H1 (cell line): ENCODE measurements at regions not wholly inside any gene's neighbourhood (a gene's known extent, or its start where the extent isn't known, plus 50 kb on each side); places are given as distances from the start of the nearest gene placed in this dataset.

Source experiments
- CTCF ChIA-PET: fragments of 300-600 bp; sonication (Branson Sonifier 250); formaldehyde crosslinking; loops from one replicate; lab custom pipeline; 2021; ENCODE audit not compliant: partially characterized antibody; lab: Charles Lee
- POLR2A ChIA-PET: fragments of 300-600 bp; sonication (Branson Sonifier 250); formaldehyde crosslinking; loops from one replicate; lab custom pipeline; 2021; ENCODE audit warnings: inconsistent platforms; ENCODE audit not compliant: partially characterized antibody; lab: Charles Lee
- DNase-seq, 2 experiments: peaks; one replicate each; pipeline versions ENCODE4 v3.0.0 to v3.0.0-alpha.2; 2010 to 2022; ENCODE audit warnings: low spot score in 2 of 2, low read depth in 1 of 2, mixed read lengths in 1 of 2
- FAIRE-seq: peaks from 2 replicates; lab custom pipeline; 2011; peaks lifted over from hg19 to GRCh38; lab: Jason Lieb, UNC
- H2AFZ ChIP-seq: 2 replicates; pipeline ENCODE4 v1.8.1; 2012; ENCODE audit warnings: low read length, inconsistent platforms
- H2AK5ac ChIP-seq: 2 replicates; pipeline ENCODE4 v1.6.1; 2013; ENCODE audit warnings: low read depth, low read length
- H2BK120ac ChIP-seq: replicated peaks from 2 replicates; pipeline ENCODE3; 2013; ENCODE audit warnings: low read depth, low read length, inconsistent platforms
- H2BK12ac ChIP-seq: 2 replicates; pipeline ENCODE4 v1.6.1; 2013; ENCODE audit warnings: low read depth, low read length
- H2BK15ac ChIP-seq: 2 replicates; pipeline ENCODE4 v1.6.1; 2013; ENCODE audit warnings: low read length
- H2BK20ac ChIP-seq: 2 replicates; pipeline ENCODE4 v1.6.1; 2013; ENCODE audit warnings: low read length
- H2BK5ac ChIP-seq: 2 replicates; pipeline ENCODE4 v1.6.1; 2013; ENCODE audit warnings: low read depth, low read length
- H3K14ac ChIP-seq: 2 replicates; pipeline ENCODE4 v1.6.1; 2013; ENCODE audit warnings: inconsistent platforms; ENCODE audit not compliant: insufficient read length
- H3K18ac ChIP-seq: 2 replicates; pipeline ENCODE4 v1.6.1; 2013; ENCODE audit warnings: low read length; ENCODE audit errors: extremely low read depth
- H3K23ac ChIP-seq: 2 replicates; pipeline ENCODE4 v1.6.1; 2013; ENCODE audit warnings: inconsistent platforms; ENCODE audit not compliant: insufficient read length
- H3K23me2 ChIP-seq: 2 replicates; pipeline ENCODE4 v1.6.1; 2013; ENCODE audit warnings: low read depth, low read length
- H3K27ac ChIP-seq: 2 replicates; pipeline ENCODE4 v1.6.1; 2011; ENCODE audit warnings: low read depth, low read length, inconsistent platforms
- H3K27me3 ChIP-seq, 4 experiments: replicated peaks in 1 of 4; 1 replicate in 1 of 4; 2 replicates in 3 of 4; pipeline versions ENCODE4 v1.6.1 to v1.8.1; 2011 to 2013; ENCODE audit warnings: low read length in 3 of 4, mild to moderate bottlenecking in 3 of 4, inconsistent platforms in 2 of 4, mixed read lengths in 2 of 4, moderate library complexity in 1 of 4; ENCODE audit not compliant: control insufficient read depth in 3 of 4, insufficient read depth in 3 of 4; ENCODE audit errors: extremely low read depth in 1 of 4
- H3K36me3 ChIP-seq, 4 experiments: 2 replicates each; pipeline versions ENCODE4 v1.6.1 to v1.8.1; 2011 to 2013; ENCODE audit warnings: mild to moderate bottlenecking in 4 of 4, low read length in 3 of 4, moderate library complexity in 2 of 4, control low read depth in 1 of 4, inconsistent platforms in 1 of 4; ENCODE audit not compliant: insufficient read depth in 4 of 4, control insufficient read depth in 2 of 4
- H3K4ac ChIP-seq: replicated peaks from 2 replicates; pipeline ENCODE3; 2013; ENCODE audit warnings: low read length, low read depth, mixed read lengths, inconsistent platforms; ENCODE audit not compliant: insufficient read length
- H3K4me1 ChIP-seq, 4 experiments: replicated peaks in 1 of 4; 1 replicate in 1 of 4; 2 replicates in 3 of 4; pipeline versions ENCODE4 v1.6.1 to v1.8.1; 2011 to 2013; ENCODE audit warnings: low read length in 3 of 4, inconsistent platforms in 2 of 4, mixed read lengths in 1 of 4; ENCODE audit not compliant: insufficient read depth in 4 of 4, control insufficient read depth in 3 of 4
- H3K4me2 ChIP-seq, 2 experiments: 2 replicates each; pipeline versions ENCODE4 v1.6.1 to v1.8.1; 2011 to 2013; ENCODE audit warnings: low read depth in 2 of 2, low read length in 2 of 2, control low read depth in 1 of 2, inconsistent platforms in 1 of 2, mild to moderate bottlenecking in 1 of 2; ENCODE audit not compliant: insufficient read depth in 1 of 2
- H3K4me3 ChIP-seq, 4 experiments: fragments of 200-600, 300-600 bp in 1 of 4; sonication (generic), shearing (Covaris generic), sonication (Bioruptor Twin) in 1 of 4; 2 replicates each; pipeline versions ENCODE4 v1.5.1 to v1.8.1; 2011 to 2016; ENCODE audit warnings: low read length in 4 of 4, low read depth in 3 of 4, control low read depth in 2 of 4, inconsistent platforms in 2 of 4, mild to moderate bottlenecking in 2 of 4, mixed read lengths in 1 of 4, moderate library complexity in 1 of 4; ENCODE audit not compliant: insufficient read depth in 2 of 4; ENCODE audit errors: extremely low read depth in 1 of 4
- H3K56ac ChIP-seq: replicated peaks from 2 replicates; pipeline ENCODE3; 2013; ENCODE audit warnings: low read depth, mild to moderate bottlenecking, mixed read lengths, low read length, inconsistent platforms; ENCODE audit not compliant: insufficient read length
- H3K79me1 ChIP-seq: 2 replicates; pipeline ENCODE4 v1.6.1; 2013; ENCODE audit warnings: low read depth, low read length, control low read depth
- H3K79me2 ChIP-seq, 2 experiments: 2 replicates each; pipeline versions ENCODE4 v1.6.1 to v1.8.1; 2012 to 2013; ENCODE audit warnings: low read length in 2 of 2, mild to moderate bottlenecking in 2 of 2, inconsistent platforms in 1 of 2; ENCODE audit not compliant: insufficient read depth in 2 of 2, control insufficient read depth in 1 of 2
- H3K9ac ChIP-seq, 4 experiments: replicated peaks in 1 of 4; 1 replicate in 1 of 4; 2 replicates in 3 of 4; pipeline versions ENCODE4 v1.6.1 to v1.8.1; 2011 to 2013; ENCODE audit warnings: low read depth in 3 of 4, low read length in 3 of 4, control low read depth in 2 of 4, mild to moderate bottlenecking in 2 of 4, moderate library complexity in 2 of 4, inconsistent platforms in 1 of 4; ENCODE audit errors: extremely low read depth in 1 of 4
- H3K9me3 ChIP-seq, 2 experiments: 2 replicates each; pipeline versions ENCODE4 v1.6.1 to v1.8.1; 2012 to 2013; ENCODE audit warnings: mild to moderate bottlenecking in 2 of 2, moderate library complexity in 2 of 2, control low read depth in 1 of 2, inconsistent platforms in 1 of 2, low read depth in 1 of 2, low read length in 1 of 2, mixed read lengths in 1 of 2; ENCODE audit not compliant: insufficient read depth in 2 of 2
- H4K20me1 ChIP-seq, 2 experiments: replicated peaks in 1 of 2; 2 replicates each; pipeline versions ENCODE3 to v1.8.1; 2011 to 2013; ENCODE audit warnings: inconsistent platforms in 2 of 2, low read length in 2 of 2, mild to moderate bottlenecking in 1 of 2; ENCODE audit not compliant: insufficient read depth in 2 of 2, control insufficient read depth in 1 of 2
- H4K5ac ChIP-seq: 2 replicates; pipeline ENCODE4 v1.6.1; 2013; ENCODE audit warnings: low read length, low read depth, mixed read lengths, inconsistent platforms; ENCODE audit not compliant: insufficient read length
- H4K8ac ChIP-seq: 2 replicates; pipeline ENCODE4 v1.8.0; 2013; ENCODE audit warnings: mild to moderate bottlenecking, moderate library complexity, low read length, inconsistent platforms; ENCODE audit not compliant: insufficient read depth; ENCODE audit errors: extremely low read depth
- H4K91ac ChIP-seq: replicated peaks from 2 replicates; pipeline ENCODE3; 2013; ENCODE audit warnings: low read length, mixed read lengths, inconsistent platforms; ENCODE audit not compliant: insufficient read length
- FOSL1 ChIP-seq: IDR thresholded peaks from 2 replicates; pipeline ENCODE4 v1.6.1; 2011; ENCODE audit warnings: mild to moderate bottlenecking, low read depth, low read length, moderate library complexity; ENCODE audit not compliant: insufficient read depth
- SP1 ChIP-seq: IDR thresholded peaks from 2 replicates; pipeline ENCODE4 v1.6.1; 2011; ENCODE audit warnings: low read depth, low read length

GRCh38 chr14:42884100-42884499 lies 1277.4 kb downstream of the LRFN5 start:
- Histone ChIP-seq H2BK5ac (no peak overlapping the region), H4K91ac (no peak overlapping the region), H3K18ac (no peak overlapping the region), H3K4me1 (no peaks in the 10 kb centered on the region), H3K14ac (no peak overlapping the region), H2BK20ac (no peak overlapping the region), H3K9me3 (no peaks in the 10 kb centered on the region), H3K27me3 (no peaks in the 10 kb centered on the region), H2AFZ (no peak overlapping the region), H2BK15ac (no peak overlapping the region), H2BK12ac (no peak overlapping the region), H3K27ac (no peak overlapping the region), H3K9ac (no peak overlapping the region), H3K79me1 (no peaks in the 10 kb centered on the region), H3K56ac (no peak overlapping the region), H3K4ac (no peak overlapping the region), H3K23ac (no peak overlapping the region), H3K79me2 (no peaks in the 10 kb centered on the region), H3K36me3 (no peaks in the 10 kb centered on the region), H3K4me2 (no peak overlapping the region), H2BK120ac (no peak overlapping the region), H4K8ac (no peak overlapping the region), H2AK5ac (no peak overlapping the region), H3K23me2 (no peaks in the 10 kb centered on the region), H3K4me3 (no peak overlapping the region), H4K20me1 (no peaks in the 10 kb centered on the region), H4K5ac (no peak overlapping the region)
- POLR2A ChIA-PET, result no interaction called here
- CTCF ChIA-PET, result no interaction called here
- FAIRE-seq, result no peak
- no peak for TF ChIP-seq FOSL1
- TF ChIP-seq SP1, result no peak
- DNase-seq, result no peak
